Stimulated activated CD4-positive, alpha-beta T cell treated with anti-CD3 and anti-CD28 coated beads, Interleukin-4, amount 100 ng/mL, for 1 hour (primary cell): ENCODE measurements at regions not wholly inside any gene's neighbourhood (a gene's known extent, or its start where the extent isn't known, plus 50 kb on each side); places are given as distances from the start of the nearest gene placed in this dataset.

Source experiments
- DNase-seq: peaks from one replicate; pipeline ENCODE4 v3.0.0-alpha.2; 2020

DNA sequence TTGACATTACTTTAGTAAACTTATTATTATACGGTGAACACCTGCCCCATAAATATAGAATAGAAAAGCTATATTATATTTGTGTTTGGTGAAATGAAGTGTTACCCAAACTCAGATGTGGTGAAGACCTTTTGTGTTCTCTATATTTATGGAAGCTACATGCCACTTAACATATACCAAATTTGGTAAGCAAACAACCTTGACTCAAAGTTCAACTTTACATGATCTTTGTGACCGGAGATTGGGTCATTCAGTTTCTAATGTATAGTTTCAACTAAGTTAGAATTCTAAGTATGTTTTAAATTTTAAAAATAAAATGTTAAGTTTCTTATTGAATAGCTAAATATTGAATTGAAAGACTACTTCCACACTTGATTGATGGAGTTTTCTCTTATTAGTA lies 288.6 kb upstream of the SEMA3D start:
- no peak for DNase-seq

DNA sequence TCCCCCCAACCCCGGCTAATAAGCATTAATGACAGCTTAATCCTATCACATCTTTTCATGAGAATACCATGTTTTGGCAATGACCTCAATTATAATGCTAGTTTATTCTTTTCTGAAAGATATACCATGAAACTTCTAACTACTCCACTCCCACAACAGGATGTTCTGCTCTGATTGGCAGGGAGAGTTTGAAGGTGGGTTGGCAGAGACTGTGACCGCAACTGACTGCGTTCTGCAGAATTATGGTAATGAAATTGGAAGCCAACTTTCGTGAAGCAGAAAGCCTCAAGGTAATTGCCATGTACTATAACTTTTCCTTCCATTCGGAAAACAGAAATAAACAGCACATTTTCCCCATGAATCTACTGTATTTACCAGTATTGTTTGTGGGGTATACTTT lies 288.2 kb upstream of the SEMA3D start:
- no peak for DNase-seq

DNA sequence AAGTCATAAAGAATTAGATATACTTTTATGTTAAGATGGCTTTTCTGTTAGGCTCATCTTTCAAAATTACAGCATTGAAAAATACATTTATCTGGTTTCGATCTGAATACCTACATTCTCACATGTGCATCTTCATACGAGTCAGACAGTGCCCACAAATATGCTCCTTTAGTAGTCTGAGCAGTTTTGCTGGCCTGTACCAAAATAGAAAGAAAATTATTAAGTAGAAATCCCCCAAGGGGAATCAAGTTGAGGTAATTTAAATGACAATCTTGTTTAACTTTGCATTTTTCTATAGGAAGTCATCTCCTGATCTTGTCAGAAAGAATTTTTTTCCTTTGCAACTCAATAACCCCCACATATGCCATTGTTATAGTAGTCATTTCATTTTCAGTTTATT lies 287.4 kb upstream of the SEMA3D start:
- DNase-seq: no peak

DNA sequence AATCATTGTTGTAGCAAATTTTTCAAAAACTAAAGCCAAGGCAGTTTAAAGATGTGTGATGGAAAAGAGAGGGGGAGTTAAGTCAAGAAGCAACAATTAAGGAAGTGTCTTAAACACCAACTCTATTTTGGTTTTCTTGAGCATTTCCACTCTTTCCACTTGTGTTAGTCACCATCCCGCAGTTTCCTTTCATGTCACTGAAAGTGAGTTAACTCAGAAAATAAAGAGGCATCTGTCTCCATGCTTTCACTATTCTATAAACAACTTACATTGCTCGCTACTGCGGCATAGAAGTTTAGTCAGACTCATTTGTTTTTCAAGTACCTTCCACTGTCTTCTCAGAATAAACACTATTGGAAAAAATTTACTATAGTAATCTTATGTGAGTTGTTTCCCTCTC lies 284.9 kb upstream of the SEMA3D start:
- DNase-seq: no peak

DNA sequence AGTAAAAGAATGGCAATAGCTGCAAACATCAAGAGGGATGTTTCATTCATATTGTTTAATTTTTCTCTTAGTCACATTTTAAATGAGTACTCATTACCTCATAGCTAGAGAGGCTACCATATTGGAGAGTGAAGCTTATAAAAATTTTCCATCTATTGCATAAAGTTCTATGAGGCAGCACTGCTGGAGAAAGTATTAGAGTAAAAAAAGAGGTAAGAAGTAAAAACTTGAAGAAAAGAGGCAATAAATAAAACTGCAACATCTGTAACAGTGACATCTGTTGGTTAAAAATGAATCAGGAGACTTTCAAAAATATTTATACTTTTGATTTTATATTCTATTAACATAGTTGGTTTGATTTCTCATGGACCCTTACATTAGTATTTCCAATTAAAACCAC lies 284.5 kb upstream of the SEMA3D start:
- no peak for DNase-seq

DNA sequence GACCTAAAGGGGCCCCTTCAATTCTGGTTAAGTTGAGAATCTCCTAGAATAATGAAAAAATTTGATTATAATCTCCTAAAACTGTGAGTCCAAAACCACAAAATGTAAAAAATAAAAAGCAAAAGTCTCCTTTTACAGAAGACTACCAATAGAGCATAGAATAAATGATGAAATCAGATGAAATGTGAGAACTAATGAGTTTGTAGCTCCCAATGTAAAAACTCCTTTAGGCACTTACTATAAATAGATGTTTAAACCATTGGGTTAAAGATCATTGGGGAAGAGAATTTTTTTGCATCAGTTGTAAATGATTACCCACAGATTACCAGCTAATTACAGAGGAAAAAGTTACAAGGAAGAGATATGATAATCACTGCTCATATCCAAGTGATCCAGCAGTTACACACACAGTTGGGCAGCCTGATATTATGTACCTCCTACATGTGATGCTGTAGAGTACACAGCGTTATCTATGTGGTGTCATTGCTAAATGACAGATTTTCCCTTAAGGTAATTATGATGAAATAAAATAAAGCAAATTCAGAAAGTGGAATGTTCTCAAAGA lies 282.7 kb upstream of the SEMA3D start:
- DNase-seq: no peak

DNA sequence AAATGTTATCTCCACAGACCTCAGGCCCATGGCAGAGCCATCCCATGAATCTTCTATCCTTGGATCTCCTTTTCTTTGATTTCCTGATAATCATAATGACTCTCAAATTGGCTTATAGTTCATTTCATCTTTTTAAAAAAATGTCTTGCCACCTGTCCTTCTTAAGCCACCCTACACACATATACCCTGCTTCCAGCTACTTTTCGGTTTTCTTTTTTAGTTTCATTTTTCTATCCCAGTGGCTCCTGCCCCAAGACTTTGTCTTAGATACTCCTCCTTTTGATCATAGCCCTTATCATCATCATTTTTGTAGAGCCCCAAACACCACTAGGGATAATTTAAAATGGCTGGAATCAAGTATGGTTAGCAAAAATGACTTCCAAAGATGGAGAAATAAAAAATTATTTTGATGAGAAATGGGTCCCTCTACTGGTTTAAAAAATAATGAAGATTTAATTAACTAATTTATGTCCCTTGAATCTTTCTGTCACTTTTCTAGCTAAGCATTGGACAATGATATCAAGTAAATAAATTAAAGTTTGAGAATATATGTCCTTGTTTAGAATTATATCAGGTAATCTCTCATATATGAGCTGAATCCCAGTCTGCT lies 277.3 kb upstream of the SEMA3D start:
- DNase-seq: no peak

DNA sequence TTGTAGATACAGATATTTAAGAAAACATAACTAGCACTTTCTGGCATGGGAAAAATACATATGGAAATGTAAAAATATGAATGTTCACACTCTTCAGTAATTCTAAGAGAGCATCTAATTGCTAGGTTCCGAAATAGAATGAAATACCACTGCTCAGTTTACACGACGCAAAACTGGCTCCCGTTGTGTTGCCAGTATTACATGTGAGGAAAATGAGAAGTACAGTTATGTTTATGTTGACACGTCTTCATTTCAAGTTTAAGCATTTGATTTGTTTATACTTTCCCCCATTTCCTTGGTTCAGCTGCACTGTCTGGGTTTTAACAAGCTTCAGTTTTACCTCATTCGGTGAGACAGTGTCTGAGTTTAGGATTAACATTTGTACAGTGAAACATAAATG lies 275.8 kb upstream of the SEMA3D start:
- DNase-seq: no peak

DNA sequence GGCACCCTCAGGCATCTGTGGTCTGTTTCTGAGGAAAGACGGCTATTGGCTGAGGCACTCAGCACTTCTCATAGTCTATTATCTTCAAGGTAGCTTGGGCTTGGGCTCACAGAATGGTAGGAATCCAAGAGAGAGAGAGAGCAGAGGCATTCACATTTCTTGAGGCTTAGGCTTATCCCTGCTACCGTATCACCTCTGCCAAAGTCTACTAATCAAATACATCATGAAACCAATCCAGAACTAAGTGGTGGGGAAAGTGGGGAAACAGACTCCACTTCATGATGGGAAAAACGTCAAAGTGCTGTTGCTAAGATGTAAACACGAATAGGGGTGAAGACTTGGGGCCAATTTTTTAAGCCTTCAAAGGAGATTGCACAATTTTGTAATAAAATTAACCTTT lies 271.1 kb upstream of the SEMA3D start:
- no peak for DNase-seq

DNA sequence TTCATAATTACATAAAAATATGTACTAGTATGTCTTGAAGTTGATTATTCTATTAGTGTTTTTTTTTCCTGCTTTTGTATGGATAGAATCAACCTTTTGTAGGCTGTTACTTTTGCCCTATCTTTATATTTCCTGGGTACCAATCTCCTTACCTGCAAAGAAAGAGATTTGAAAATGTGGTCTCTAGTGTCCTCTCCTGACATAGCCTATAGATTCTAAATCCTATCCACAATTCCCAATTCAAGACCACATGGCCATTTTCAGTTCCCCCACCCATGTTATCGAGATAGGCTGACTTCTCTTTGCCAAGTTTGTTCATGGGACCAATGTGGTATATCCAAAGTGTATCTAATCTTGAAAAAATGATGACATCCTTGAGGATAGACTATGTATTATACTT lies 269.4 kb upstream of the SEMA3D start:
- DNase-seq: no peak

DNA sequence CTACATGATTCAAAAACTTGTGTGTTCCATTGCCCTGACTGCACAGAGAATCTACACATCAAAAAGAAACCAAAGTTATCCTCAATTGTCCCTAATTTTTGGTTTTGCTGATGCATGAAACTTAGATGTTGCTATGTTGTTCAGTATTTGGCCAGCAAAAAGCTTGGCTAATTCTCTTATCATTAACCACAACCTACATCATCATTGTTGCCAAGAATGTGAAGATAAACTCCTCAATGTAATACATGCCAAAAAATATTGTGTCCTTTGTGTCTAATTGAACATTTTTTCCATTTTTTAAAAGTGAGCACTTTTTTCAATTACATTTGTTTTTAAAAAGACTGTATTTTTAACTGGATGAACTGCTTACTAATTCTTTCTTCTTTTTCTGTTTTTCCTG lies 268.0 kb upstream of the SEMA3D start:
- DNase-seq: no peak

DNA sequence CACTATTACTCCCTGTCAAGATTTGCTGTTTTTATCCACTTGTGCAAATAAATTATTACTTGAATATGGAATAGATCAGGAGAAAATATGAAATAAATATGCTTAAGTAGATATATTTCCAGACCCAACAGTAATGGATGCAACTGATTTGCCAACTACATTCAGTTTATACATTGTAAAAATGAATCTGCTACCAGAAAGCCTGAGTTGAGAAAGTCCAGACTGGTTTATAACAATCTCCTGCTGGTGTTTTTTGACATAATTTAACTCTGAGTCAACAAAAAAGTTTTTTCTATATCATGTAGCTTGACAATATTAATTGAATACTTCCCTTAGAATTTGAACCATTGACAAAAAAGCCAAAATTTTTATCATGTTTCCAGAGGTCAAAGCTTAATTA lies 265.8 kb upstream of the SEMA3D start:
- DNase-seq: no peak

DNA sequence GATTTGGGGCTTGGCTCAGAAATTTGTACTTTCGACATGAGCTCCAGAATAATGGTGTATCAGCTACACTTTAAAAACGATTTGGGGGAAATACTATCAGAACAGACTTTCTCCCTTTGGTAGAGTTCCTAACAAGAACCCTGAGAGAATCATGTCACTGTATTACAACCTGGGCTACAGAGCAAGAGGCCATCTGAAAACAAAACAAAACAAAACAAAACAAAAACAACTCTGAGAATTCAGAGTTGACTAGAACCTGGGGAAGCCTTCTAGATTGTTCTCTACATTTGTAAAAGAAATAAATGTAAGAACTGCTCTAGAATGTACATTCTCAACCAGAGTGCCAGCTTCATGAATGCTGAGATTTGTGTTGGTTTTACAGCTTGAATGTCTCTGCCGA lies 262.6 kb upstream of the SEMA3D start:
- no peak for DNase-seq

DNA sequence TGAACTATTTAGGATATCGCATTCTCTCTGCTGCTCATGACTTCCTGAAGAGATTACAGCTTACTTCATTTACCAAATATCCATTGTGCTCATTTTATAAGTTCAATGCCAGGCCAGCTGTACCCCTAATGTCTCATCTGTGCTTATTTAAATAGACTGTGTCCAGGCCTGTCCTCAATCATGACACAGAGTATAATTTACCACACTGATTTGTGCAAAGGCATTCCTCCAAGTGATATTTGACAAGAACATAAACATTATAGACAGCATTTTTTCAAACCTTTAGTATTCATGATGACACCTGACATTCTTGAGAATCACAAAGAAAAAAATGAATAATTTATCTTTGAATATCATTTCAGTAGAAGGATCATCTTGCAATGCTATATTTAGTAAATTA lies 260.1 kb upstream of the SEMA3D start:
- no peak for DNase-seq

DNA sequence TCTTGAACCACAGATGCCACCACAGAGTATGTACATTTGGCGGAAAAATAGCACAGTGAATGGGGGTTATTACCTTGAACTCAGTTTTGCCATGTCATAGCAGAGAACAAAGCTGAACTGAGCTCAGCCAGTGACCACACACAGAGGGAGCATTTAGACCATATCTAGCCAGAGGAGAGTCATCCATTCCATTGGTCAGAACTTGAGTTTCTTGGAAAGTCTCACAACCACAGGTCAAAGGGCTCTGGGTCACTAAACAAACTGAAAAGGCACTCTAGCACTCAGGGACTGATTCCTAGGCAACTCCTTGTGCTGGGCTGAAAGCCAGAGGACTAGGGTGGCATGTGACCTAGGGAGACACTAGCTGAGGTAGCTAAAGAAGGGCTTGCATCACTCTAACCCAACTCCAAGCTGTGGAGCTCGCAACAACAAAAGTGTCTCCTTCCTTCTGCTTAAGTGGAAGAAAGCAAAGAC lies 239.7 kb upstream of the SEMA3D start:
- DNase-seq: no peak

DNA sequence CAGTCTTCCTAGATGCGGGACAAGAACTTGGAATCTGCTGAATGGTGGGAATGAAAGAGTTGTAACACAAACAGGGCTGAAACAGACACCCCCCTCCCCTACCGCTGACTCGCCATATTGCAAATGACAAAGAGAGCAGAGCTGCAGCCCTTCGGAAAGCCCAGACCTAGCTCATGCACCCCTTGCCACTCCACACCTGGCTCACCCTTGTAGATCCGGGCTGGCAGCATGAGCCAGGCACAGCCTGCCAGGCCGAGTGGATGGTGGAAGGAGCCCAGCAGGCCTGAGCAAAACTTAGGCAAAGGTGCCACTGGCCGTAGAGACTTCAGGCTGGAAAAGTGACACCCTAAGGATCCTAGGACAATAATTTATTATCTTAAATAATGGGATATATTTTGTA lies 237.4 kb upstream of the SEMA3D start:
- DNase-seq: no peak

DNA sequence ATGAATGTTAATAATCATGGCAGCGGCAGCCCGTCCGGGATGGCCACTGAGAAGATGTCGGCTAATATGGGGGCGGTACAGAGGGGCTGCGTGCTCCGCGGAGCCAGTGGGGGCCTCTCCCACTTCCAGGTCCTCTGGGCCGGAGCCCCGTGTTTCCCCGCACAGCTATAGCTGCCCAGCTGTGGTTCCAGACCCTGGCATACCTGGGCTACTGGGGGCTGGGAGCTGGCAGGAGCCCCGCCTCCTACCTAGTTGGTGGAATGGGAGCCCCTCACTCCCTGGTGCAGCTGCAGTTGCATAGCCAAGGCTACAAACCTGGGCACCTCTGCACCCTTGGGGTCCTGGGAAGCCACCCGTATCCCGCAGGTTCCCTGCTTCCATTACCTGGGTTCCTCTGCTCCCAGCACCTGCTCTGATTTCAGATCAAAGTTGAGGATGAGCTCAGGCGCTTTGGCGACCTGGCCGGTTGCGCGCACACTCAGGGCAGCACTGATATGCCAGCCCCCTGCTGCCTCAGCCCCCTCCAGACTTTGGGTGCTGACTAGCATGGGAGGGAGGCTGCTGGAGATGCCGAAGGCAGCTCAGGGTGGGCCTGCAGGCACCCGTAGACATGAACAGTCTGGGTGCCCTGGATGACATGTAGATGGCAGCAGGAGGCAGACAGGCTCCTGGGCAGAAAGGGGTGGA lies 236.5 kb upstream of the SEMA3D start:
- no peak for DNase-seq

DNA sequence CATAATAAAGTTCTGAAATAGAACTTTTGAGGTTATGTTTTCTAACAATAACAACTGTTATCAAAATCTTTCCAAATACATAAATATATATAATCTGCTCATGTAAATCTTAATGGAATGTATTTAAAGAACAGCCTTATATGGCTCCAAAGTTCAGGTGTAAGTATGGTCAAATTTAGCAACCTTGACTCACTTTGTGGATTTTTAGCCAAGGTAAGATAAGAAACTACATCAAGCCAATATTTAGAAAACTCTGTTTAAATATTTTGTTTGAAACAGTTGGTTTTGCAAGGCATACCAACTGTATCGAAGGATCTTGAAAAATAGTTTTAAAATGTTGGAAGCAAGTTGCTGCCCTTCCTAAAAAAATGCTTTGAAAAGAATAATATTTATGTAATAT lies 228.9 kb upstream of the SEMA3D start:
- DNase-seq: no peak

DNA sequence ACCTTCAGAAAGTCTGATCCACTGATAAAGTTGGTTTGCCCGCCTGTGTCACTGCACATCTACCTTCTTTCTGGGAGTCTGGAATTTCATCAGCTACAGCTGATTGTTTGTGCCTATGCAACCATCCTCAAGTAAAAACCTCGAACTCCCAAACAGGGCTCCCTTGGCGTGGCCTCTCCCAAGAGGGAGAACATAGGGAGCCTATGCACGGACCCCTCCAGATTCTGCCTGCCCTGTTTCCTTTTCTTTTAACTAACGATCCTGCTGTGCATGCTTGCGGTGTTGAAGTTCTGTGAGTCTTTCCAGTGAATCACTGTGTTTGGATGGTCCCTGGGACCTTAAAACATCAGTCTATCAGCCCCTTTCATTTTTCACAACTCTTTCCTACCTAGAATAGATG lies 226.9 kb upstream of the SEMA3D start:
- no peak for DNase-seq

DNA sequence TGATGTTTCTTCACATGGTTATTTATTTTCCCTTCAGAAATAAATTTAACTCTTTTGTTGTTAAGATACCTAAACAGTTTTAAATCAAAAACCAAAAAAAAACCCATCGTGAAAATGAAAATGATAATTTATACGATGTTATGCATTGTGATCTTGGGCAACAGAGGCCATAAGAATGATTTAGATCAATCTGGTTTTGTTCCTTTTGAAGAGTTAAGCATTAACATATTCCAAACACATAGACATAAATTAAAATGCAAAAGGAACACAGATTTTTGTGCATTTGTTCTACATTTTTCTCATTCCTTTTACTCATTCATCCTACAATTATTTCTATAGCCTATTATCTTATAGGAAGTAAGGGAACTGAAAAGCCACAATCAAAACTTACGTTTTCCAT lies 226.1 kb upstream of the SEMA3D start:
- DNase-seq: no peak

DNA sequence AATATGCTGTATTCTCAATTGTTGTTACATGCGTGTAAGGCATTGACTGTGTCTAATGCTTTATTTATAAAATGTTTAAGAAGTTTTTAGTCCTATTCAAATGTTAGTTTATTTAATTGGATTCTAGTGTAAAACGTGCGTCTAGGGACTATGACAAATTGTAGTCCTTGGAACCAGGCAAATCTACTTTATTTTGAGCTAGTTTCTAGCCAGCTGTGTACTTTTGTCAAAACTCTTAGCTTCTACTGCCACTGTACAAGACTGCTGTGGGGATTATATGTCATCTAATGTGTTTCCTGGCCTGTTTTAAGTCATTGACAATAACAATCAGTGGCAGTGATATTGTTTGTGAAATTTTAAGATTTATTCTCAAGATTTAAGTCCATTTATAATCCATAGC lies 220.5 kb upstream of the SEMA3D start:
- DNase-seq: no peak

DNA sequence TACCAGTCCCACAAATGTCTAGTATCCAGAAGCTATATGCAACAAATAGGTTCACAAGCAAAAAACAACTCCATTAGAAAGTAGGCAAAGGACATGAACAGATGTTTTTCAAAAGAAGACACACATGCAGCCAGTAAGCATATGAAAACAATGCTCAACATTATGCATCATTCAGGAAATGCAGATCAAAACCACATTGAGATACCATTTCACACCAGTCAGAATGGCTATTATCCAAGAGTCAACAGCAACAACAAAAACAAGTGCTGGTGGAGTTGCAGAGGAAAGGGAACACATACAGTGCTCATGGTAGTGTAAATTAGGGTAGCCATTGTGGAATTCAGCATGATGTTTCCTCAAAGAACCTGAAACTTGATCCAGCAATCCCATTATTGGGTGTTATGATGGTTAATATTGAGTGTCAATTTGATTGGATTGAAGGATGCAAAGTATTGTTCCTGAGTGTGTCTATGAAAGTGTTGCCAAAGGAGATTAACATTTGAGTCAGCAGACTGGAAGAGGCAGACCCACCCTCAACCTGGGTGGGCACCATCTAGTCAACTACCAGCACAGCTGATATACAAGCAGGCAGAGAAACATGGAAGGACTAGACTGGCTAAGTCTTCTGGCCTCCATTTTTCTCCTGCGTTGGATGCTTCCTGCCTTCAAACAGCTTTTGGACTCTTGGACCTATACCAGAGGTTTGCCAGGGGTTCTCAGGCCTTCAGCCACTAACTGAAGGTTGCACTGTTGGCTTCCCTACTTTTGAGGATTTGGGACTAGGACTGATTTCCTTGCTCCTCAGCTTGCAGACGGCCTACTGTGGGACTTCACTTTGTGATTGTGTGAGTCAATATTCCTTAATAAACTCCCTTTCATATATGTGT lies 218.4 kb upstream of the SEMA3D start:
- DNase-seq: no peak

DNA sequence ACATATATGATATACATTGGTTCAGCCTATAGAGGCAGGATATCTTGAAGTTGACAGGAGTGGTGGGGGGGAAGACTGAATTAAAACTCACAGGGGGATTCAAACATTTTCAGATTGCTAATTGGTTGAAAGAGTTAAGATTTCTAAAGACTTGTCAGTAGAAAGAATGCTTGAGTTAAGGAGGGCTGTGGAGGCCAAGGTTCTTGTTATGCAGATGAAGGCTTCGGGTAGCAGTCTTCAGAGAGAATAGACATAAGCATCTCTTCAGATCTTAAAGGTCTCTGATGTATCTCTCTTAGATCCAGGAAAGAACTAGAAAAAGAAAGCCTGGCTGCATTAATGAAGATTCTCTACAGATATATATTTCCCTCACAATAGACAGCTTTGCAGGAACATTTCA lies 209.8 kb upstream of the SEMA3D start:
- no peak for DNase-seq

DNA sequence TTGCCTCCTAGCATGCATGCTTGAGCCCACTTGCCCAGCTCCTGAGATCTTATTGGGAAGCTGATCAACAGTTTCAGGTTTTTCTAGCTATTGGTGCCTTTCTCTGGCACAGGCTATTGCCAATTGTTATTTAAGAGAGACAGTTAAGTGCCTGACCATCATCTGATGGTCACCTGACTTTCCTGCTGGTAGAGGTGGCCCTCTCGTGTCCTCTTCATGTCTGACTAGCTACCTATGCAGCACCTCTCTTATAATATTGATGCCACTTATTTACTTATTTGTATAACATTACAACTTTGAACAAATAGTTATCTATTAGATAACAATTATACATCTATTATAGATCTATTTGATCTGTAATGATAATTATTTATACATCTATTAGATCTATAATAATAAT lies 205.9 kb upstream of the SEMA3D start:
- no peak for DNase-seq
